ENCODE measurements at regions not wholly inside any gene's neighbourhood (a gene's known extent, or its start where the extent isn't known, plus 50 kb on each side); places are given as distances from the start of the nearest gene placed in this dataset.
"Not testable (repeated sequence)": the region's sequence is repeated elsewhere in the genome, so short reads cannot be mapped to it uniquely, and the experiment has no call there.

DNA sequence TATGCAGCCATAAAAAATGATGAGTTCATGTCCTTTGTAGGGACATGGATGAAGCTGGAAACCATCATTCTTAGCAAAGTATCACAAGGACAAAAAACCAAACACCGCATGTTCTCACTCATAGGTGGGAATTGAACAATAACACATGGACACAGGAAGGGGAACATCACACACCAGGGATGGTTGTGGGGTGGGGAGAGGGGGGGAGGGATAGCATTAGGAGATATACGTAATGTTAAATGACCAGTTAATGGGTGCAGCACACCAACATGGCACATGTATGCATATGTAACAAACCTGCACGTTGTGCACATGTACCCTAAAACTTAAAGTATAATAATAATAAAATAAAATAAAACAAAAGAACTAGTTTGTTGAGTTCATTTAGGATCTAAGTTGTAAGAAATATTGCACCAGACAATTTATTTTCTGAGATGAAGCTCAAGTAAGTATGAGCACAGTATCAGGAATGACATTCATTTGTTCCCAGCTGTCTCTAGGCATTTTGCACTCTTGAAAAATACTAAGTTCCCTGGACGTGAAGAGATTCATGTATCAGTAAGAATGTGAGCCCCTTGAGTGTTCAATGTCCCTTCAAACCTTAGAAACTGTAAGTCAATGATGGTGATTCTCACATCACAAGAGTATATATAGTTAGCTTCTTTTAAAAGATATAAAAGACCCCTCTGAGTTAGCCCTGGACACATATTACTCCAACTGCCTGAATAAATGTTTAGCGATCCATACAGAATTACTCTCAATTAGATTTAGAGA, 1519.3 kb upstream of the TPTE start:
- DNase-seq (ENCODE audit: low read depth in 2 of 2), result not testable (repeated sequence)

DNA sequence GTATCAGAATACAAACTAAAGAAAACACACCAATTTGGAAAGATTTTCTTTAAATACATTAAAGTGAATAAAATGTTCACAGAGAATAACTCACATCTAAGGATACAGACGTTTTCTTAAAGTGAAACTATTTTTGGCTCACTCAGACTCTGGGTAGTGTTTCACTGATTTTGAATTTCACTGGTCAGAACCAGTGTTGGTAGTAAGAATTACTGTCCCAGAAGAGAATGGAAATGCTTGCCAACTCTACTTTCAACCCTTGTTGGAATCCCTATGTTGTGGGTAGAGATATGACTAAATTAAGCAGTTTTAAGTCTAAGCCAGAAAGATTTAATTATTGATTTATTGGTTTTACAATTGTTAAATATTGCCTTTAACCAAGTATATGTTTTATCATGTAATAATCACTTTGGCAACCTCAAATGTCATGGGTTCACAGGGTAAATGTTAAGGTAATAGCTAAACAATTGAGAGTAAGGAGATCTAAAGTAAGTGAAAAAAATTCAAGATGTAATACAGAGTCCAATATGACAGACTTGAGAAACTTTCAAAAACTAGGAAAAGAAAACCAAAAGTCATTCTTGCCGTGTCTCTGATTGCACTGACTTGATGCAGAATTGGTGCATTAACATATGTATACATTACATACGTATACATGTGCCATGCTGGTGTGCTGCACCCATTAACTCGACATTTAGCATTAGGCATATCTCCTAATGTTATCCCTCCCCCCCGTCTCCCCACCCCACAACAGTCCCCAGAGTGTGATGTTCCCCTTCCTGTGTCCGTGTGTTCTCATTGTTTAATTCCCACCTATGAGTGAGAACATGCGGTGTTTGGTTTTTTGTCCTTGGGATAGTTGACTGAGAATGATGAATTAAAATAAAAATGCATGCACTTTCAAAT, 1517.2 kb upstream of the TPTE start:
- not testable (repeated sequence) for DNase-seq (ENCODE audit: low read depth in 2 of 2)

DNA sequence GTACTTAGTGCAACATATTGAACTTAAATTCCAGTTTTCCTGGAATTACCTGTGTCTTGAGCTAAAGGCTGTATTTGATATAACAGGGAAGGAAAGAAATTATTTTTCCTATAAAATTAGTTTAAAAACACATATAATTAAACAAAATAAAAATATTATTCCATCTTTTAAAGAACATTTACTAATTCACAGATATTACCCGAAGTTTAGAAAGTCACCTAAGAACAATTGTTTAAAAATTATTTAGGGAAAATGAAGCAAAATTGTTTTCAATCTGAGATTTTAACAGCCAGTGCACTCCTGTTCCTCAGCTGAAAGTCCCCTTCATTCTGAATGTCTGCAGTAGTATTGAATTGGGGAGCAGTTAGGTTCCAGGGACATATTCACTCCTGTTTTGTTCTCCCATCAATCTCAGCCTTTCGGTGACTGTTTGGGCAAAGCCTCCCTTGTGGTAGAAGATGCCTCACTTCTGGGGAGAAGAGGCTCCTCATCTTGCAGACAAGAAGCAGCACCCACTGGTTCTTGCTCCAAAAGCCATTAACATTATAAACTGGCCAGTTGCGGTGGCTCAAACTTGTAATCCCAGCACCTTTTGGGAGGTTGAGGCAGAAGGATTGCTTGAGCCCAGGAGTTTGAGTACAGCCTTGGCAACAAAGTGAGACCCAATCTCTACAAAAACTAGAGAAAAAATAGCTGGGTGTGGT, 1516.4 kb upstream of the TPTE start:
- DNase-seq (ENCODE audit: low read depth in 2 of 2), result not testable (repeated sequence)

DNA sequence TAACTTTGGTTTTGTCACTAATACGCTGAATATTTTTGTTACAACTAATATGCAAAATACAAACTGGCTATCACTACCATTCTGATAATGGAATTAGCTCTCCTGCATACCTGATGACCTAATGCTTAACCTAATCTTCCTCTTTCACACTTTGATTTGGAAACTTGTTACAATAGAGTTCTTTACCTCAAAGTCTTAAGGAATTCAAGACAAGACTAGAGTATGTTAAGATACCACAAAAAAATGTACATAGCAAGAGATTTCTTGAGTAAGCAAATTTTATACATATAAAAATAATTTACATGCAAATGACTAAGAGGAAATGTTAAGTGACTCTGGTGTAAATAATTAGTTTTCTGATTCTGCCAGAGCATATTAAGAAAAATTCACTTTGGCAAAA, 1515.7 kb upstream of the TPTE start:
- DNase-seq (ENCODE audit: low read depth in 2 of 2), result not testable (repeated sequence)

DNA sequence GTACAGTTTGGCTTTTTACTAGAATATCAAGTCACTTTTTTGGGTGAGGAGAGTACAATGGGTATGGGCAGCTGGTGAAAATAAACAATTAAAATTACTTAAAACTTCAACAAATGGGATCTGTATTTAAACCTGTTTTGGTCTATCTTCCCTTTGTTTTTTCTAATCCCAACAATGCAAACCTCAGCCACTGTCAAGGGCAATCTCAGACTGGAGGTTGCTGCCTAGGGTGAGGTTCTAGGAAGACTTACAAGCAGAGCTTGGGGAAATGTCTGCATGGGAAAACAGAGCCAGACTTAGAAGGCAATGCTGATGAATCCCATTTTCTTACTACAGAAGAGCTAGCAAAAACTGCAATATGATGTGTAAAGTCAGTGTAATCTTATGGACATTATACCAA, 1515.3 kb upstream of the TPTE start:
- DNase-seq (ENCODE audit: low read depth in 2 of 2), result not testable (repeated sequence)

DNA sequence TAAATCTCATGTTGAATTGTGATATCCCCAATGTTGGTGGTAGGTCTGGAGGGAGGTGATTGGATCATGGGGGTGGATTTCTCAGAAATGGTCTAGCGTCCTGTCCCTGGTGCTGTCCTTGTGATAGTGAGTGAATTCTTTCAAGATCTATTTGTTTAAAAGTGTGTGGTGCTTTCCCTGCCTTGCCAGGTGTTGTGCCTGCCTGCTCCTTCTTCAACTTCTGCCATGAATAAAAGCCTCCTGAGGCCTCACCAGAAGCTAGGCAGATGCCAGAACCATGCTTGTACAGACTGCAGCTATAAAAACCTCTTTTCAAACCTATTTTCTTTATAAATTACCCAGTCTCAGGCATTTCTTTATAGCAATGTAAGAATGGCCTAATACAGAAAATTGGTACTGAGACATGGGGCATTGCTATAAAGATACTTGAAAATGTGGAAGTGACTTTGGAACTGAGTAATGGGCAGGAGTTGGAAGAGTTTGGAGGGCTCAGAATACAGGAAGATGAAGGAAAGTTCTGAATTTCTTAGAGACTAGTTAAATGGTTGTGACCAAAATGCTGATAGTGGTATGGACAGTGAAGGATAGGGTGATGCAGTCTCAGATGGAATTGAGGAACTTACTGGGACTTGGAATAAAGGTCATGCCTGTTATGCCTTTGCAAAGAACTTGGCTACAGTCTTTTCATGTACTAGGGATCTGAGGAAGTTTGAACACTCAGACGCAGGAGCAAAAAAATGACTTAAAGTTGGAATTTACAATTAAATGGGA, 1514.6 kb upstream of the TPTE start:
- DNase-seq (ENCODE audit: low read depth in 2 of 2), result not testable (repeated sequence)

DNA sequence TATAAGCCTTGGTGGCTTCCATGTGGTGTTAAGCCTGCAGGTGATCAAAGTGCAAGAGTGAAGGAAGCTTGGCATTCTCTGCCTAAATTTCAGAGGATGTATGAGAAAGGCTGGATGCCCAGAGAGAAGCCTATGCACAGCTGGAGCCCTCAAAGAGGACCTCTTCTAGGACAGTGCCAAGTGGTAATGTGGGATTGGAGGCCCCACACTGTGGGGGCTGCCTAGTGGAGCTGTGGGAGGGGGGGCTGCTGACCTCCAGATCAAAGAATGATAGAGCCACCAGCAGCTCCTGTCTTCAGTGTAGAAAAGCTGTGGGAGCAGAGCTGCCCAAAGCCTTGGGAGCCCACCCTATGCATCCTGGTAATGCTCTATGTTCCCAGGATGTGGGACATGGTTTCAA, 1512.7 kb upstream of the TPTE start:
- no peak for DNase-seq (ENCODE audit: low read depth in 2 of 2)

DNA sequence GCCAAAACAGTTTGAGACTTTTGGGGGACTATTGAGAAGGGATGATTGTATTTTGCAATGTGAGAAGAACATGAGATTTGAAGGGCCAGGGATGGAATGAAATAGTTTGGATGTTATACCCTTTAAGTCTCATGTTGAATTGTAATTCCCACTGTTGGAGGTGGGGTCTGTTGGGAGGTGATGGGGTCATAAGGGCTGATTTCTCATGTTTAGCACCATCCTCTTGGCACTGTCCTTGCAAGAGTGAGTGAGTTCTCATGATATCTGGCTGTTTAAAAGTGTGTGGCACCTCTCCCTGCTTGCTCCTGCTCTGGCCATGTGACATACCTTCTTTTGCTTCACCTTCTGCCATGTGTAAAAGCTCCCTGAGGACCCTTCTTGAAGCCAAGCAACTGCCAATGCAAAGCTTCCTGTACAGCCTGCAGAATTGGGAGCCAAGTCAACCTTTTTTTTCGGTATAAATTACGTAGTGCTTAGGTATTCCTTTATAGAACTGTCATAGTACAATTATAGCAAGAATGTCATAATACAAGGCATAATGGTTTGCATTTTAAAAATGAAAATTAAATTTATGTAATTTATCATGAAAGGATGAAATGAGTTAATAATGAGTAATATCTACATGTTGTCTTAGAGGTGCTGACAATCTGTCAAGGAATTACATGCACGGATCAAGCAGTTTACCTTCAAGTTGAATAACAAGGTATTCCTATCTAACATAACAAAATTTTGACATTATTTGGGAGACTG, 1511.9 kb upstream of the TPTE start:
- DNase-seq (ENCODE audit: low read depth in 2 of 2), result not testable (repeated sequence)

DNA sequence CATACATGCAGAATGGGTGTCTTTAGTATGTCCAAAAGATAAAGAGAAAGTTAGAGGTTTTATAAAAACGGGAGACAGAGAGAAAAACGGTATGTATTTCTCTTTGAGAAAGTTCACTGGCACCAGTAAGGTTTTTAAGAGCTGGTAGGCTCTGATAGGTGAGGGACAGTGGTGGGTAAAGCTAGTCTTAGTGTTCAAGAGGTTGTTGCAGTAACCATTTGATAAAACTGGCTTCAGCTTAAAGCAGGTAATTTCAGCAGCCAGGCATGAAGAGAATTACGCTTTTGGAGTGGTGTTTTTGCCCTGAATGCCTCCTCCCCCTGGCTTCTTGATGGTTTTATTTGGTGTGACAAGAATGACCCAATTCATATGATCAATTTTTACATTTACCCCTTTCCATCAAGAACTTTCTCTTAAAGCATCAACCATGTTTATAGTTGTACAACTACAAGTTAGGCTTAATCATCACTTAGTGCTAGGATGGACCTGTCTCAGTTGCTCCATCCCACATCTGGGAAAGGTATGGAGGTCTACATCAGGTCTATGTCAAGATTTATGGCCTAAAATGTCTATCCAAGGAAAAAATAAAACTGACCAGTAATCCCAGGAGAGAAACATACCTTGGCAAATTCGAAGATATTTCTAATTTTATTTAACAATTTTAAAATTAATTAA, 1511.1 kb upstream of the TPTE start:
- not testable (repeated sequence) for DNase-seq (ENCODE audit: low read depth in 2 of 2)

DNA sequence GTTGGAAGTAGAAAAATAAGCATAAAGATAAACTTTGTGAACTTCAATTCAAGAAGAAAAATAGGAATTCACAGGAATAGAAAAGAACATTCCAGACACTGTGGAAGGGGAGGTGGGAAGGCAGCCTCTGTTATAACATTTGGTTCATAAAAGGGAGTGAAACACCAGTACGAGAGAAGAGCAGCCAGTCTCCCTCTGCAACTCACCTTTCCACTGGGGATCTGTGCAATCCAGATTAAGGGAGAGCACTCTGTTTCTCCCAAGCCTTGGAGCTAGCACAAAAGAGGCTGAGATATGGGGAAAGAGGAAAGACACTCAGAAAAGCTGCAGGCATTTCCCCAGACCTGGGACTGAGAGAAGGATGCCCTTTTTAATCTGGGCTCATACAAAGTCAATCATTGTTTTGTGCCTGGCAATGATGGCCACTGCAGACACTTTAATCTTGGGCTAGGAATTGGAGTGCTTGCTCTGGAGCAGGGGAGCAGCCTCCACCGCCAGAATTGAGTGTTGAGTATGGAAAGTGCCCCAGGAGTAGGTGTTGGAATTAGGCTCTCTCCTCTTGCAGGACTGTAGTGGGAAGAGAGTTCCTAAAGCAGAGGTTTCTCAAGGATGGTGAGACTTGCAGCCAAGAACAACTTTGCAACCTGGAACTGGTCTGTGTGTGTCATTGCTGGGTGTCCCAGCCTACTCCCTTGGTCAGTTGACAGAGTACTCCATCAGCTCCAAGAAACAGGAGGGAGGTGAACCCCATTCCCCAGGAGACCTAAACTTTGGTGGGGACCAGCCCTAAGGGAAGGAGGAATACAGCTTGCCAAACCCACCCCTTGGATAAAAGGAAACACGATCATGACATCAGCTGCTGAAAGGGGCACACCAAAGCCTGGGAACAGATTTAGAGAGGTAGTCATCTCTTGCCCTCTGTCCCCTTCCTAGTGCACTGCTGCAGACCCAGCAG, 1510.2 kb upstream of the TPTE start:
- not testable (repeated sequence) for DNase-seq (ENCODE audit: low read depth in 2 of 2)

DNA sequence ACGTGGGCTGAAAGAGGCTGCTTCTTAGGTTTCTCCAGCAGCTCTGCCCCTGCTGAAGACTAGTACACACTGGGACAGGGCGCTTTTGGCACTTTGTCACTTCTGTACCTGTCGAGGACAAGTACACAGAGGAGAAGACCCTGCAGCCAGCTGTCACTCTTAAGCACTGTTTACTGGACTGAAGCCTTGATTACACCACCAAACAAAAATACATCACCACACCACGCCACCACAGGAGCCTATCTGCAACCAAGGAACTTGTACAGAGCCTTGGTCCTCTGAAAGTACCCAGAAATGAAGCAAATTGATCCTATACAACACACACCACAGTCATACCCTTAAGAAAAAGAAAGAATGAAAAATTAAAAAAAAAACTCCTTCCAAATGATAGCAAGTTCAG, 1509.5 kb upstream of the TPTE start:
- not testable (repeated sequence) for DNase-seq (ENCODE audit: low read depth in 2 of 2)

DNA sequence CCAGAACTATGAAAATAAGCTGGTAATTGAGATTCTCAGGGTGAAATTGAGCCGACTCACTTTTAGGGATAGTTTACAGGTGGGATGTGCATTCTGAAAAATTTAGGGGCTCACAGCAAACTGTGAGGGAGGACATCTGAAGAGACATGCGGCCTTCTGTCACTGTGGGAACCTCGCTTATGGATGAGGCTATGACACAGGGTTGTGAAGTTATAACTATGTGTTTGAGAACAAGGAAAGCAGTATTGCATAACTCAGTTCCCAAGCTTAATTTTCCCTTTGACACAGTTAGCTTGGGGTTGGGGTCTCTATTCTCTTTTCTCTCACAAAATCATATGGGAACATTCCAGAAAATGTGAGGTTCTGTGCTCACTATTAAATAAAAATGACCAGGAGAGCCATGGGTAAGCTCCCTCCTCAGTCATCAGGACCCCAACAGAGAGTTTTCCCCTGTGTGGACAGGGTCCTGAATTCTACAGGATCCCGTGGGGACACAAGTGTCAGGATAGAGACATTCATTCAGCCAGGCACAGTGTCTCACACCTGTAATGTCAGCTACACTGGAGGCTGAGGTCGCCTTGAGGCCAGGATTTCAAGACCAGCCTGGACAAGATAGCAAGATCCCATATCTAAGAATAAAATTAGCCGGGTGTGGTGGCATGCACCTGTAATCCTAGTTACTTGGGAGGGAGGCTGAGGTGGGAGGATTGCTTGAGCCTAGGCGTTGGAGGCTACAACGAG, 1507.7 kb upstream of the TPTE start:
- not testable (repeated sequence) for DNase-seq (ENCODE audit: low read depth in 2 of 2)

DNA sequence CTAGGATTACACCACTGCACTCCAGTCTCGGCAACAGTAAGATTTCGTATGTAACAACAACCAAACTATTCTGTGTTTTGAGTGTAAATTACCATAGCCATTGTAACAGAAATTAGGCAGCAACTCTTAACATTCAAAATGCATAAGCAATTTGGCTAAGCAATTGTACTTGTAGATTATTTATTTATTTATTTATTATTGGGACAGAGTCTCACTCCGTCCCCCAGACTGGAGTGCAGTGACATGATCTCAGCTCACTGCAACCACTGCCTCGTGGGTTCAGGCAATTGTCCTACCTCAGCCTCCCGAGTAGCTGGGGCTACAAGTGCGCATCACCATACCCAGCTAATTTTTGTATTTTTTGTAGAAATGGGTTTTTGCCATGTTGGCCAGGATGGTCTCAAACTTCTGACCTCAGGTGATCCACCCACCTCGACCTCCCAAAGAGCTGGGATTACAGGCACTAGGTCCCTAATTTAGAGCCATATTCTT, 1507.1 kb upstream of the TPTE start:
- not testable (repeated sequence) for DNase-seq (ENCODE audit: low read depth in 2 of 2)

DNA sequence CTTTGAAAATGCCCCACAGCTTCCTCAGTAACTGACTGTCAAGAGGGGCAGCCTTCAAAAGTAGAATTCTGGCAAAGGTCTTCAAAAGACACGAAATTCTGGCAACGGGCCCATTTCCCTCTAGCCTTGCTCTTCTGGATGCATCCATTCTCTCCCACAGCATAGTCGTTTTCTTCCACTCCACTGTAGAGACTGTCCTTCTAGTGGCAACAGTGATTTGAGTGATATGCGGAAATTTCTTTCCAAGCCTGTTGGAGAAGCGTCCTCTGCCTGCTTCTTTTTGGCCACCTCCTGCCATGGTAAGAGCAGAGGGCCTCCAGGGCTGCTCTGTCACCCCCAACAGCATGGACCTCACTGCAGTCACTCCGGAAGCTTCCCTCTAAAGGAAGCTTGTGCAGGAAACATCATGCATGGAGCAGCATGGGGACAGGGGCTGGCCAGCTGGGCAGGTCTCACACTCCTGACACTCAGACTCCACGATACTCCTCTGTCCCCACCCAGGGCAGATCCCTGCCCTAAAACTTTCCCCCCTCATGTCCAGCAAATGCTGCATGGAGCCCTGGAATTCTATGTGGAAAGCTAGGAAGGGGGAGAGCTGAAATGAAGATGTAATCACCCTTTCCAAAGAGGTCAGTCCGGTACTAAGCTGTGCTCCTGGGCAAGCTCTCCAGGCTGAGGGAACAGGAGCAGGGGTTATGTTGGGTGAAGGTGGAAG, 1505.7 kb upstream of the TPTE start:
- DNase-seq (ENCODE audit: low read depth in 2 of 2), result not testable (repeated sequence)

DNA sequence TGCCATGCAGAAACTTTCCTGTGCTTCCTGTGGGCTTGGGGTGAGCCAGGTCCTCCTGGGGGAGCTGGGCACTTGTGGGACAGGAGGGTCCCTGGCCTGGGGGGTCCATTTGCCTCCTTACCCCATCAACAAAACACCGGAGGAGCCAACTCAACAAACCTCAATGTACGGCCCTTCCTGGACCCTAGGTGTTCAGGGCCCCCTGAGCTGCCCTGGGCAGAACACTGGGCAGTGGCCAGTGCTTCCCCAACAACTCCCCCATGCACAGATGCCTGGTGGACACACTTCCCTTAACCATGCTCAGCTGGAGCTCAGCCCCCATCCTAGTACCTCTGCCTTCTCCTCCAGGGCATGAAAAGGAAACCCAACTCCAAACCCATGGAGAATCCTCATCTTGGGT, 1504.2 kb upstream of the TPTE start:
- not testable (repeated sequence) for DNase-seq (ENCODE audit: low read depth in 2 of 2)

DNA sequence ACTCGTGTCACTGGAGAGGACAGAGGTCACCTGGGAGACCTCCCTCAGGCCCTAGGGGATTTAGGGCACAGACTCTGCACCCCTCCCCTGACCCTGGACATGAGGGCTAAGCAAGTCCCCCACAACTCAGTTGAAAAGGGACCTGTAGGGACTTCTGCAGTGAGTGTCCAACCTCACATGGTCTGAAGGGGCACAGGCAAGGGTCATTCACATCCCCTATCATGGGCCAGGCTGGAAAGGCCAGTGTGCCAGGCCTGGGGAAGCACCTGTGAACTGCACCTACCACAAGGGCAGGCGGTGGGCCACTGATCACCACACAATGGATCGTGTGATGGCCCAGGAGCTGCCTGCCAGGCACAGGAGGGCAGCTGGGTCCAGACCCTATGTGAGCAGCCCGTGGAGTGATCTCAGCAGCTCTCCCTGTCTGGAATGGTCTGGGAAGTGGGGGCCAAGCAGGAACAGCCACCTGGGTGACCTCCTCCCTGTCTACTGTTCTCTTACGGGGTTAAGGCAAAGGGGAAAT, 1502.6 kb upstream of the TPTE start:
- DNase-seq (ENCODE audit: low read depth in 2 of 2), result not testable (repeated sequence)

All from stimulated activated CD4-positive, alpha-beta T cell treated with anti-CD3 and anti-CD28 coated beads, Interleukin-12 subunit alpha, Interleukin-12 subunit beta, amount 100 ng/mL, for 24 hours (primary cell).